Endothelial cell of umbilical vein (primary cell): ENCODE measurements at regions not wholly inside any gene's neighbourhood (a gene's known extent, or its start where the extent isn't known, plus 50 kb on each side); places are given as distances from the start of the nearest gene placed in this dataset.

Source experiments
- BruUV-seq: library from RNA; stranded (reverse); fragments of 400-500 nt; replicated peaks from 2 replicates; lab custom pipeline; 2021; lab: Mats Ljungman, UMichigan
- CTCF ChIA-PET: fragments of 300-600, 350-600 bp; sonication (Branson Sonifier 250); formaldehyde crosslinking; loops from one replicate; lab custom pipeline; 2021; ENCODE audit warnings: antibody characterized with exemption, inconsistent platforms; lab: Charles Lee
- POLR2A ChIA-PET: fragments of 300-600, 350-600 bp; sonication (Branson Sonifier 250); formaldehyde crosslinking; loops from one replicate; lab custom pipeline; 2021; ENCODE audit warnings: antibody characterized with exemption, inconsistent platforms; lab: Charles Lee
- DNase-seq: peaks from one replicate; pipeline ENCODE4 v3.0.0-alpha.2; 2011; ENCODE audit warnings: low read depth, low spot score
- FAIRE-seq: peaks from 2 replicates; lab custom pipeline; 2011; peaks lifted over from hg19 to GRCh38; lab: Jason Lieb, UNC
- H2AFZ ChIP-seq: 2 replicates; pipeline ENCODE4 v1.6.0; 2012; ENCODE audit warnings: low read depth, low read length, control low read depth, inconsistent platforms
- H3K27ac ChIP-seq: 2 replicates; pipeline ENCODE4 v1.5.1; 2011; ENCODE audit warnings: low read depth, mild to moderate bottlenecking, control low read depth, low read length, moderate library complexity; ENCODE audit not compliant: insufficient read depth
- H3K27me3 ChIP-seq, 2 experiments: 2 replicates each; pipeline versions ENCODE4 v1.6.0 to v1.6.1; 2011; ENCODE audit warnings: low read length in 2 of 2, mixed read lengths in 1 of 2; ENCODE audit not compliant: control insufficient read depth in 2 of 2, insufficient read depth in 2 of 2
- H3K36me3 ChIP-seq, 2 experiments: 2 replicates in 1 of 2; 3 replicates in 1 of 2; pipeline ENCODE4 v1.5.1; 2011; ENCODE audit warnings: low read length in 2 of 2, mild to moderate bottlenecking in 1 of 2, moderate library complexity in 1 of 2; ENCODE audit not compliant: control insufficient read depth in 2 of 2, insufficient read depth in 2 of 2; ENCODE audit errors: extremely low read depth in 1 of 2
- H3K4me1 ChIP-seq: 3 replicates; pipeline ENCODE4 v1.5.1; 2011; ENCODE audit warnings: mild to moderate bottlenecking, low read length; ENCODE audit not compliant: control insufficient read depth, insufficient read depth; ENCODE audit errors: extremely low read depth
- H3K4me2 ChIP-seq: 2 replicates; pipeline ENCODE4 v1.6.1; 2011; ENCODE audit warnings: low read length, control low read depth, mixed read lengths; ENCODE audit not compliant: insufficient read depth
- H3K4me3 ChIP-seq, 3 experiments: fragments of 200-600 bp in 1 of 3; sonication (generic), shearing (Covaris generic) in 1 of 3; replicated peaks in 1 of 3; 2 replicates each; pipeline ENCODE4 v1.5.1; 2011 to 2016; ENCODE audit warnings: control low read depth in 3 of 3, low read length in 3 of 3, mild to moderate bottlenecking in 2 of 3, inconsistent platforms in 1 of 3, low read depth in 1 of 3, moderate library complexity in 1 of 3; ENCODE audit not compliant: insufficient read depth in 1 of 3
- H3K79me2 ChIP-seq: 2 replicates; pipeline ENCODE4 v1.6.0; 2012; ENCODE audit warnings: low read length, inconsistent platforms; ENCODE audit not compliant: control insufficient read depth, insufficient read depth
- H3K9ac ChIP-seq: replicated peaks from 2 replicates; pipeline ENCODE3; 2011; ENCODE audit warnings: low read length, control low read depth; ENCODE audit not compliant: insufficient read depth; ENCODE audit errors: extremely low read depth
- H3K9me1 ChIP-seq: replicated peaks from 3 replicates; pipeline ENCODE4 v1.6.0; 2011; ENCODE audit warnings: mild to moderate bottlenecking, low read length; ENCODE audit not compliant: control insufficient read depth, insufficient read depth; ENCODE audit errors: extremely low read depth
- H3K9me3 ChIP-seq: replicated peaks from 2 replicates; pipeline ENCODE4 v1.5.1; 2012; ENCODE audit warnings: low read length, inconsistent platforms; ENCODE audit not compliant: control insufficient read depth, insufficient read depth
- H4K20me1 ChIP-seq: replicated peaks from 2 replicates; pipeline ENCODE3; 2011; ENCODE audit warnings: mild to moderate bottlenecking, low read length; ENCODE audit not compliant: control insufficient read depth, insufficient read depth; ENCODE audit errors: extremely low read depth
- EZH2 ChIP-seq: IDR thresholded peaks from 2 replicates; pipeline ENCODE4 v1.6.1; 2012; ENCODE audit warnings: borderline replicate concordance, low read depth, mild to moderate bottlenecking, moderate library complexity, low read length, inconsistent platforms; ENCODE audit not compliant: severe bottlenecking
- FOS ChIP-seq: IDR thresholded peaks from 2 replicates; pipeline ENCODE4 v1.6.1; 2011; ENCODE audit warnings: mild to moderate bottlenecking, low read length, moderate library complexity, borderline replicate concordance; ENCODE audit not compliant: insufficient read depth
- GATA2 ChIP-seq: IDR thresholded peaks from 2 replicates; pipeline ENCODE4 v1.7.0; 2011; ENCODE audit warnings: low read depth, mild to moderate bottlenecking, moderate library complexity, mixed read lengths, low read length; ENCODE audit not compliant: insufficient read length, insufficient read depth
- JUN ChIP-seq: IDR thresholded peaks from 2 replicates; pipeline ENCODE4 v1.6.1; 2011; ENCODE audit warnings: borderline replicate concordance, low read depth; ENCODE audit not compliant: insufficient read length, insufficient read depth
- MYC ChIP-seq: IDR thresholded peaks from one replicate; pipeline ENCODE4 v1.6.1; 2011; ENCODE audit warnings: mild to moderate bottlenecking, low read depth, low read length
- POLR2A ChIP-seq: IDR thresholded peaks from 2 replicates; pipeline ENCODE4 v1.6.1; 2012; ENCODE audit warnings: low read depth, mild to moderate bottlenecking, control low read depth, low read length
- POLR2AphosphoS5 ChIP-seq: IDR thresholded peaks from 2 replicates; pipeline ENCODE4 v1.6.1; 2012; ENCODE audit warnings: low read depth, mild to moderate bottlenecking, control low read depth, low read length, moderate library complexity; ENCODE audit not compliant: insufficient read depth
- dilution Hi-C: fragments of 300-500 bp; cut with MboI; formaldehyde crosslinking; loops from one replicate; pipeline ENCODE4 v1.15.0; 2019; ENCODE audit warnings: low sequenced_read_pairs; ENCODE audit not compliant: extremely low pct_ligation_motif_present
- intact Hi-C: fragments of 100-400 bp; cut with micrococcal nuclease; formaldehyde crosslinking; loops from one replicate; pipeline ENCODE4 v1.10.0; 2022
- TF ChIP-seq, protein P1 (sequence below), 2 donors: IDR thresholded peaks; 1 replicate in 1 of 2; 2 replicates in 1 of 2; pipeline ENCODE4 v1.5.1; 2011; ENCODE audit warnings: low read length in 2 of 2, mild to moderate bottlenecking in 2 of 2, moderate library complexity in 2 of 2, control low read depth in 1 of 2, inconsistent platforms in 1 of 2, low read depth in 1 of 2; ENCODE audit not compliant: insufficient read depth in 1 of 2; ENCODE audit errors: extremely low read depth in 1 of 2
- TF ChIP-seq, protein P2 (sequence below): IDR thresholded peaks from 2 replicates; pipeline ENCODE4 v1.6.1; 2011; ENCODE audit not compliant: insufficient read depth, insufficient read length

DNA sequence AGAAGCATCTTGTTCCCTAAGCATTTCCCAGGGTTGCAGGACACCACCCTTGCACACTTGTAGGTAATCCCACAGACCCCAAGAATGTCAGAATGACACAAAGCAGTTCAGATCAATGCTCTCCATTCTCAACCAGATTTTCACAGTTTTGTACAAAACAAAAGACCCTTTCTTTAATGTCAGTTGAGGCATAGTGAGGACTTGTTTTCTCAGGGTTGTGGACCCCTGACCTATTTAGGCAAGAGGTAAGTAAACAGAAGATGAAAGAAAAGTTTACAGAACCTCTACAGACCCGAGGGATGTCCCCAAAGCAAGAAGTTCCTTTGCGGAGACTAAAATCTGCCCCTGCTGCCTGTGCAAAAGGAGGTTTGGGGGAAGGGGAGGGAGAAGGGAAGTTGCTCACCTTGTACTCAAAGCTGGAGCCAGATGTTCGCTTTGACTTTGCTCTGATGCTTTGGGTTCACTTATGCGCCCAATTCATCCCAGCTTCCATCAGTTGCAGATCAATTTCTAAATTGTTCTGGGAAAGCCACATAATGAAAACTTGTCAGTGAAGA, 635.4 kb downstream of the EPHA4 start:
- Histone ChIP-seq H4K20me1 (no peaks in the 10 kb centered on the region), H3K27me3 (no peaks in the 10 kb centered on the region), H3K9me3 (no peaks in the 10 kb centered on the region), H3K4me3 (no peak overlapping the region), H3K36me3 (no peaks in the 10 kb centered on the region), H3K27ac (no peak overlapping the region), H3K4me1 (no peaks in the 10 kb centered on the region), H2AFZ (no peak overlapping the region), H3K4me2 (no peak overlapping the region), H3K9me1 (no peaks in the 10 kb centered on the region), H3K9ac (no peak overlapping the region), H3K79me2 (no peaks in the 10 kb centered on the region)
- dilution Hi-C loops, result no loop called here
- no peak for FAIRE-seq
- no TSS peak for BruUV-seq
- DNase-seq, result no peak
- intact Hi-C loops, result no loop called here
- TF ChIP-seq JUN (no peak), GATA2 (no peak), EZH2 (no peak), POLR2AphosphoS5 (no peak), FOS (no peak), MYC (no peak), POLR2A (no peak)
- TF ChIP-seq, protein P1, sequence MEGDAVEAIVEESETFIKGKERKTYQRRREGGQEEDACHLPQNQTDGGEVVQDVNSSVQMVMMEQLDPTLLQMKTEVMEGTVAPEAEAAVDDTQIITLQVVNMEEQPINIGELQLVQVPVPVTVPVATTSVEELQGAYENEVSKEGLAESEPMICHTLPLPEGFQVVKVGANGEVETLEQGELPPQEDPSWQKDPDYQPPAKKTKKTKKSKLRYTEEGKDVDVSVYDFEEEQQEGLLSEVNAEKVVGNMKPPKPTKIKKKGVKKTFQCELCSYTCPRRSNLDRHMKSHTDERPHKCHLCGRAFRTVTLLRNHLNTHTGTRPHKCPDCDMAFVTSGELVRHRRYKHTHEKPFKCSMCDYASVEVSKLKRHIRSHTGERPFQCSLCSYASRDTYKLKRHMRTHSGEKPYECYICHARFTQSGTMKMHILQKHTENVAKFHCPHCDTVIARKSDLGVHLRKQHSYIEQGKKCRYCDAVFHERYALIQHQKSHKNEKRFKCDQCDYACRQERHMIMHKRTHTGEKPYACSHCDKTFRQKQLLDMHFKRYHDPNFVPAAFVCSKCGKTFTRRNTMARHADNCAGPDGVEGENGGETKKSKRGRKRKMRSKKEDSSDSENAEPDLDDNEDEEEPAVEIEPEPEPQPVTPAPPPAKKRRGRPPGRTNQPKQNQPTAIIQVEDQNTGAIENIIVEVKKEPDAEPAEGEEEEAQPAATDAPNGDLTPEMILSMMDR (IDR thresholded peaks at IDR 0.05; ENCODE audit: extremely low read depth in 1 of 2, insufficient read depth in 1 of 2, low read depth in 1 of 2, low read length in 2 of 2), result no peak
- TF ChIP-seq, protein P2, sequence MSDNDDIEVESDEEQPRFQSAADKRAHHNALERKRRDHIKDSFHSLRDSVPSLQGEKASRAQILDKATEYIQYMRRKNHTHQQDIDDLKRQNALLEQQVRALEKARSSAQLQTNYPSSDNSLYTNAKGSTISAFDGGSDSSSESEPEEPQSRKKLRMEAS, result no peak
- POLR2A ChIA-PET, result no interaction called here
- CTCF ChIA-PET, result no interaction called here
